HEK293T (cell line): ENCODE measurements at regions not wholly inside any gene's neighbourhood (a gene's known extent, or its start where the extent isn't known, plus 50 kb on each side); places are given as distances from the start of the nearest gene placed in this dataset.

Source experiments
- BHLHE40 ChIP-seq: fragments of 450-650 bp; IDR thresholded peaks from 2 replicates; pipeline ENCODE4 v1.6.1; 2016; ENCODE audit warnings: mild to moderate bottlenecking, moderate library complexity, borderline replicate concordance
- LEF1 ChIP-seq: fragments of 450-650 bp; IDR thresholded peaks from 2 replicates; pipeline ENCODE4 v1.6.1; 2017; ENCODE audit warnings: mild to moderate bottlenecking, borderline replicate concordance
- SUZ12 ChIP-seq: fragments of 450-650 bp; IDR thresholded peaks from 2 replicates; pipeline ENCODE4 v1.6.1; 2016; ENCODE audit warnings: mild to moderate bottlenecking

- no peak for TF ChIP-seq BHLHE40
- TF ChIP-seq SUZ12, result no peak
- TF ChIP-seq LEF1, result no peak
These were observed 569.0 kb upstream of the SYT4 start for GRCh38 chr18:43846299-43846698.
